ENCODE measurements at regions not wholly inside any gene's neighbourhood (a gene's known extent, or its start where the extent isn't known, plus 50 kb on each side); places are given as distances from the start of the nearest gene placed in this dataset.
"Not testable (repeated sequence)": the region's sequence is repeated elsewhere in the genome, so short reads cannot be mapped to it uniquely, and the experiment has no call there.

DNA sequence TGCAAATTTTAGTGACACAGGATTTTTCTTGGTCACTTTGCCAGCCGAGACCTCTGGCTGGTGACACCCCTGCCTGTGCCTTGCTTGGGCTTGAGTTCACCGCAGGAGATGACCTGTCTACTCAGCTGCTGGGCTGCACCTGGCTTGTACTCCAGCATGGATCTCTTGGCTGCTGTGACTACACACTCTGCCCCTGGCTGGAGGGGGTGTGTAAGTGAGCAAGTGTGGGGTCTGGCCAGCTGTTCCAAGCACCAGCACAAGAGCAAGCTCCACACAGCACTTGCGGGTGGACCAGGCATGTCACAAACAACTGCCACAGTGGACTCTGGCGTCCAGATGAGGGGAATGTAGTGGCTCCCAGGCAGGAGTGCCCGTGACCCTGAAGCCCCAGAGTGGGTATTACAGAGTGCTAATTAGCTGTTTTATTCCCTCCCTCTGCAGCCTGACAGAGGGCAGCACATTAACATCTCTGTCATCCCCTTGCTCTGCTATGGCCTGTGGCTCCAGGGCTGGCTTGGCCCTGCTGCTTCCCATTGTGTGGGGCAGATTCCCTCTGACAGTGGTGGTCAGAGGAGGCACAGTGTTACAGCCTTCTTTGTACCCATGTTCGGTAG lies 1387.2 kb downstream of the OLFM4 start:
- no peak for DNase-seq

DNA sequence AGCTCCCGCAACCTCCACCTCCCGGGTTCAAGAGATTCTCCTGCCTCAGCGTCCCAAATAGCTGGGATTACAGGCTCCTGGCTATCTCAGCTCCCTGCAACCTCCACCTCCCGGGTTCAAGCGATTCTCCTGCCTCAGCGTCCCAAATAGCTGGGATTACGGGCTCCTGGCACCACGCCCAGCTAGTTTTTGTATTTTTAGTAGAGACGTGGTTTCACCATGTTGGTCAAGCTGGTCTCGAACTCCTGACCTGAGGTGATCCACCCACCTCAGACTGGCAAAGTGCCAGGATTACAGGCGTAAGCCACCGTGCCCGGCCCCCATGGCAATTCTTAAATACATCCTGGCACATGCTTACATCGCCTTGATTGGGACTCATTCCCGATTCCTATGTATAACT lies 1394.3 kb downstream of the OLFM4 start:
- not testable (repeated sequence) for DNase-seq

DNA sequence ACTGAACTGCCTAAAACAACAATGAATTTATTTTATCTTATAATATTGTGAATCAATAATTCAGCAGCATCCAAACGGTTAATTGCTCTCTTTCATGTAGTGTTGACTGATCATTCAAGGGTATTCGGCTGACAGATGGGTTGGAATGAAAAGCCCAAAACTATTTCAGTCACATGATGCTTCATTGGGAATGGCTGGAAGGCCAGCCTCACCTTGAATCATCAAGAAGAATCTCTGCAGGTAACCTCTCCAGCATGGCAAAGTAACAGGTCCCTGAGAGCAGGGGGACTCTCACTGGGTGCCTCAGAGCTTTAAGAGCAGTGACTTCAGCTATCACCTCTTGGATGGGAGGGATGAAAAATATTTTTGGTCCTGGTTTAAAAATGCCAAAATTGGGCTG lies 1395.7 kb downstream of the OLFM4 start:
- no peak for DNase-seq

DNA sequence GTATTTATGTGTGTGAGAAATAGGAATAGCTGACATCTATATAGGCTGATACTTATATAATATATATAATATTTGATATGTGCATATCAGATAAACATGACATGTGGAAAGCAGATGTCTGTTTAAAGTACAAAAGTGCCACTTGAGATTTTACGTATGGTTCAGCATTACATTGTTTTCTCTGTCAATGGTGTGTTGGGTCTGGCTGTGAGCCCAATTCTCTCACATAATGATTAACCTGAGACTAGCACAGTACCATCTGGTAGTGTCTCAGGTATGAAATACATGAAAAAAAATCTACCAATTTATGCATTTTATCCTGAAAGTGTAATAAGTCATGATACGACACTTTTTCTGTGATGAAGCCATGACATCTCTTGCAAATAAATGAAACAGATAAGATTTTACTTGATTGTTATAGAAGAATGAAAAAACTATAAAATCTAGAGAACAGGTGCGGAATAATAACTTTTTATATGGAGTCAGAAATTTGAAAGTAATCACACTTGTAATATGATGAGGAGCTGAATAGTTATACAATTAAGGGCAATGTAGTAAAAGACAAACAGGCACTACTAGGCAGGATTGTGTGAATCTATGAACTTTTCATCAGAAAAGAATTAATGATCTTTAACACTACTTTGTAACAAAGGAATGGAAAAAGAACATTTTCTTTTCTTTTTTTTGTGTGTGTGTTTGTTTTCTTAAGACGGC lies 1405.0 kb downstream of the OLFM4 start:
- DNase-seq = no peak

DNA sequence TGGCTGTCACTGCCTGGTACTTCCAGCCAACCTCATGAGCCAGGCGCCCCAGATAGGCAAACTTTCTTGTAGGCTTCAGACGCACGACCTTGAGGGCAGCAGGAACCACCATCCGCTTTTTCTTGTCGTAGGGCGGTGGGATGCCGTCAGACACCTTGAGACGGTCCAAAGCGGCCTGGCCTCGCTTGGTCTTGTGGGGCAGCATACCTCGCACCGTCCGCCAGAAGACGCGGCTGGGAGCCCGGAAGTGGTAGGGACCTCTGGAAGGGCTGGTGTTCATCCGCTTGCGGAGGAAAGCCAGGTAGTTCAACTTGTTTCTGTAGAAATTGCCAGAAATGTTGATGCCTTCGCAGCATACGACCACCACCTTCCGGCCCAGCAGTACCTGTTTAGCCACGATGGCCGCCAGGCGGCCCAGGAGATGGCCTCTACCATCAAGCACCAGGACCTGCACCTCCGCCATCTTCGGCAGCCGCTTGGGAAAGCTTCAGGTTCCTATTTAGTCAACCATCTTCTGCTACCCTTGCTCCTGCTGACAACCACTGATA lies 1412.3 kb downstream of the OLFM4 start:
- not testable (repeated sequence) for DNase-seq

DNA sequence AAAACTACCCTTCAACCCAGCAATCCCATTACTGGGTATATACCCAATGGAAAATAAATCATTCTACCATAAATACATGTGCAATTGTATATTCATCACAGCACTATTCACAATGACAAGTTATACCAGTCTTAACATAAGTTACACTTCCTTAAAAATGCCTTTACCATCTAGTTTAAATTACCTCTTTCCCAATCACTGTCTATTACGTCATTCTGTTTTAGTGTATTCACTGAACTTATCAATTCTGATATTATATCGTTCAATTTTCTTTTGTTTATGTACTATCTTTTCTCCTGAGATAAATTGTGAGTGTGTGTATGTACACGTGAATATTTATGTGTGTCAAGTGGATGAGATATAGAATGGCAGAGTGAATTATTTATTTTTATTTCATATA lies 1416.8 kb downstream of the OLFM4 start:
- no peak for DNase-seq

DNA sequence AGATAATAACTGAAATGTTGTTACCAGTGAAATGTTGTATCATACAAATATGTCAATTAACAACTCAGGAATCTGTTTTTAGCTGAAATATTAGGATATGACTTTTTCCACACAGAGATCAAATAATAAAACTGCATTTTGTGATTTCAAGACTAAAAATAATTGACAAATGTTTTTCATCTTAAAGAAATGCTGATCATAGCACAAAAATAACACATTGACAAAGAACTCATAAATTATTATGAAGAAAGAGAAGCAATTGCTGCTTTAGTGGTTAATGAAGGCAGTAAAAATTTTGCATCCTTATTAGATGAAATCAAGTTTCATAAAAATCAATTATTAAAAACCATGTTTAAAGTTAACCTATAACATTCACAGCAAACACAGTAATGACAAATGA lies 1417.3 kb downstream of the OLFM4 start:
- DNase-seq = no peak

DNA sequence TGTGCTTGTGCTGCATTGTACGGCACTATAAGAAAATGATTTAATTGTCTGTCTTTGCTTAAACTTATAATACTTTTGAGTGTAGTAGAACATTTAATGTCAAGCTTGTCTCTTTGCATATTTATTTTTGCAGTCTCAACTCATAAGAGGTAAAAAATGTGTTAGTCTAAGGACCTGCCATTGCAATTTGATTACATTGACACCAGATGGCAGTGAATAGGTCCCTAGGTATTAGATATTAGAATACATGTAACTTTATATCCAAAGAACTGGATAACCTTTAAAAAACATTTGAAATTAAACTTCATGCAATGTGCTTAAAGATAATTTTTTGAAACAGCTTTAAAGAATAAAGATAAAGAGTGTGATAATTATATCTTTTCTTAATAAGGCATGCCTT lies 1421.3 kb downstream of the OLFM4 start:
- DNase-seq = no peak

DNA sequence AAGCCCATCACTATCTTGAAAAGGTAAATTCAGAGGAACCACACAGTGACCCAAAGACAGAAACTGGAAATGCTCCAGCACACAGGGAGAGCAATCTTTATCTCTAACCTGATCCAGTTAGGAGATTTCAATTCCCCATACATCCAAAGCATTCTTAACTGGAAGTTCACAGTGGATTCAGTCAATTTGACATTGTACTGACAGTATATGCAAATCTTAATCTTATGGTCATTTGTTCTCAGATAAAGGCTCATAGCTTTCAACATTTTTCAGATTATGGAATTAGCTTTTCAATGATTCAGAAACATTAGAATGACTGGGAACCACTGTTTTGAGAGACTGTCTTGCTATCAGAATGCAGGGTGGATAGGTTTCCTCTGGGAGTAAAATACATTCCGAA lies 1455.6 kb downstream of the OLFM4 start:
- DNase-seq = no peak

DNA sequence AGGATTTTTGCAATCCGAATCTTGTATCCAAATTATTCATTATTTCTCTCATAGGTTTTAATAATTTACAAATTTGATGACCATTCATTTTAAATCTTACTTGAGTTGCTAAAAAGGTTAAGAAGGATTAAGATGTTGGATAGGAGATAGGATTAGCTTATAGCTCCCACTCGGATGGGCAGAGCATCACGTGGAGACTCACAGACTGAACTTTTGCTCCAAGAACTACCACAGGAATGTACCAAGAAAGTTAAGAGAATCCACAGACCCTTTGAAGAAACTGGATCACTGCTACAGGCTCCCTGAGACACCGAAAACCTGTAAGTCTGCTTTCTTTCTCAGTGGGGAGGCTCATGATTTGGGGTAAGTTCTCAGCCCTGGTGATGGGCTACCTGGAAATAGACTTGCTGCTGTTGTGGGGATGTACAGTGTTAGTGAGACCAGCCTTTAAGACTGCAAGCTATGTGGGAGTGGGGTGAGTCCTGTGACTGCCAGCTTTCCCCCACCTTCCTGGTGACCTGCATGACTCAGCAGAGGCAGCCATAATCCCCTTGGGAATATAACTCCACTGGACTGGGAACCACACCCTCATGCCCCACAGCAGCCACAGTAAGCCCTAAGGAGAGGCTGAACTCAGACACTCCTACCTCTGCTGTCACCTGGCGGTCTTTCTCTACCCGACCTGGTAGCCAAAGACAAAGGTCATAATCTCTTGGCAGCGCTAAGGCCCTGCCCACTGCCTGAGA lies 1458.0 kb downstream of the OLFM4 start:
- no peak for DNase-seq

DNA sequence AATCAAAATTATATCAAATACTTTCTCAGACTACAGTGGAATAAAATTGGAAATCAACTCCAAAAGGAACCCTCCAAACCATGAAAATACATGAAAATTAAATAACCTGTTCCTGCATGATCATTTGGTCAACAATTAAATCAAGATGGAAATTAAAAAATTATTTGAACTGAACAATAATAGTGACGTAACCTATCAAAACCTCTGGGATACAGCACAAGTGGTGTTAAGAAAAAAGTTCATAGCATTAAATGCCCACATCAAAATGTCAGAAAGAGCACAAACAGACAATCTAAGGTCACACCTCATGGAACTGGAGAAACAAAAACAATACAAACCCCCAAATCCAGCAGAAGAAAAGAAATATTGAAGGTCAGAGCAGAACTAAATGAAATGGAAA lies 1460.7 kb downstream of the OLFM4 start:
- no peak for DNase-seq

DNA sequence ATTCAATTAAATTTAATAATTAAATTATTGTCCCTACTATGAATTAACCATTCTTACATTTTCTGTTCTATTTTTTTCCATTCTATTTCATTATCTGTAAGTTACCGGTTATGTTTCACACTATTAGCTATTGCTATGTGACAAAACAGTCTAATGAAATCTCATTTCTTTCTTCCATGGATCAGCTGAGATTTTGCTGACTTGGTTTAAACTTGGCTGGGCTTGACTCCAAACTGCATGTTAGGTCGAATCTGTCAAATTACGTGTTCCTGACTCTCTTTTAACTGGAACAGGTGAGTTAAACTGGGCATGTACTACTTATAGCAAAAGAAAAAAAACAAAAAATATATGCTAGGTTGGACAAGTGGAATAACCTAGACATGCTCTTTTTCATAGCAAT lies 1464.4 kb downstream of the OLFM4 start:
- no peak for DNase-seq

DNA sequence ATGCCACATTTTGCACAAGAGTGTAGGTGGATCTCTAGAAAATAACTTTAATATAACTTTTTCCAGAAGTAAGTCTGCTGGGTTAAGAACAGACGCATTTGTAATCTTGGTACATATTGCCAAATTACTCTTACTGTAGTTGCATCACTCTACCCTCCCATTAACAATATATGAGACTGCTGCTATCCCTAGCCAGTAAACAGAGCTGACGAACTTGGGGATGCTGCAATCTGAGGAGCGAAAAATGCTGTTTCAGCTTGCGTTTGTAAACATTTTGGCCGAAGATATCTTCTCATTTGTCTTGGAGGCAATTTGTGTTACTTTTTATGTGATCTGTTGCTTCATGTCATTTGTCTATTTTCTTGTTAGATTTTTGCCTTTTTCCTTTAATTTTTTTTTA lies 1482.8 kb downstream of the OLFM4 start:
- no peak for DNase-seq

DNA sequence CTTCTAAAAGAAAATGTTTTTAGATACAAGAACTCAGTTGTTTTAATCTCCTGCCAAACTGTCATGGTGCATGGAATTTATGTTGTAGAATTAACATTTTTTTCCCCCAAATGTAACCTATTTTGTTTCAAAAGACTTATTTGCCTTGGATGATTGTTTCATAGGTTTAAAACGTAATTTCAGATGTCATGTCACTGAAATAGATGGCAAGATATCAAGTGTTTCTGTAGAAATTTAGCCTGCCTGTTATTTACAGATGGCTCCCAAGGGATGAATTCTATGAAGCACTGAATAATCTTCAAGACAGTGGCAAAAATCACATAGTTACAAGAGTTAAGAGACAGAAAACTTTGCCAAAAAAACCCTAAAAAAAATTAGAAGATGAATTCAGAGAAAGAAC lies 1484.6 kb downstream of the OLFM4 start:
- no peak for DNase-seq

DNA sequence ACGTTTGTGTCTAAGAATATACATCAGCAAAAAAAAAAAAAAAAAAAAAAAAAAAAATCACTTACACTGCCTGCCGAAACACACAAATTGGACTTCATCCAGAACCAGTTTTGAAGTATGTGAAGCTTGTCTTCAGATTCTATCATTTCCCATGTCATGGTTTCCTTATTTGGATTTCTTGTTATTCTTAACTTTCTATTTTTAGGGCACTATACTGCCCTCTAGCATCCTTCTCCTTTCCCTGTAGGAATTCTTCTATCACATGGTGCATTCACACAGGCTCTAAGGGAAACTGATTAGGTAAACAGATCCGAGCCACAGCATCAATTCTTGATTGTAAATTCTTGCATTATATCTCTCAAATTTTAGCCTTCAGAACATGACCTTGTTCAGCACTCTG lies 1507.5 kb downstream of the OLFM4 start:
- DNase-seq = no peak

DNA sequence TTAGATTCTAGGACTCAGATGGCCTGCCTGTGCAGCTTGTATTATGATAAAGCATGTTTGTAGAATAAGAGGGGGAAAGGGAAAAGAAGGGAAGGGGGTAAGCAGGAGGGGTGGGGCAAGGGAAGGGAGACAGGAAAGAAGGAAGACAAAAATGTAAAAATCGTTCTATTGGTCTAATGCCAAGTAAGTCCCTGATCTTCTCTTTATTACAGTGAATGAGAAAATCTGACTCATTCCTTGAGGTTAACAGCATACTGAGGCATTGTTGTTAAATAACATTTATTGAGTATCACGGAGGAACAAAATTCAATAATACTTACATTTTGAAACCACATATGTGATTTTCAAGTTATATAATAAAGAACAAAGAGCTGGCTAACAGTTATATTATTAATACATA lies 1534.7 kb downstream of the OLFM4 start:
- DNase-seq = no peak

DNA sequence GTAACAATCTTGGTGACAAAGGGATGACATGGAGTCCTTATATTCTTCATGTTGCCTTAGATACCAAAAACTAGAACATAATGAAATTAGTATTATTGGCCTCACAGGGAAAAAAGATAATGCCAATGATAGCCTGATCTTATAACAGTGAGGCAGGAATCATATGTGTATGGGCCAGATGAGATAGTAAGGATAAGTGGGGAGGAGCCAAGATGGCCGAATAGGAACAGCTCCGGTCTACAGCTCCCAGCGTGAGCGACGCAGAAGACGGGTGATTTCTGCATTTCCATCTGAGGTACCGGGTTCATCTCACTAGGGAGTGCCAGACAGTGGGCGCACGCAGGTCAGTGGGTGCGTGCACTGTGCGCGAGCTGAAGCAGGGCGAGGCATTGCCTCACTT lies 1543.4 kb downstream of the OLFM4 start:
- DNase-seq = not testable (repeated sequence)

DNA sequence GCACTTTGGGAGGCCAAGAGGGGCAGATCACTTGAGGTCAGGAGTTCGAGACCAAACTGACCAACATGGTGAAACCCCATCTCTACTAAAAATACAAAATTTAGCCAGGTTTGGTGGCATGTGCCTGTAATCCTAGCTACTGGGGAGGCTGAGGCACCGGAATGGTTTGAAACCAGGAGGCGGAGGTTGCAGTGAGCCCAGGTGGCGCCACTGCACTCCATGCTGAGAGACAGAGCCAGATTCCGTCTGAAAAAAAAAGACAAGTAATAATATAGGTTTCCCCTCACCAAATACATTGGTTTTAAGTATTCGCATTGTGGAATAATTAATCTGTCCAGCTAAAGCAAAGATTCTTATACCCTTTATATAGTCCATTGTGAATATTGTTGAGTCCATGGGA lies 1544.6 kb downstream of the OLFM4 start:
- DNase-seq = no peak

DNA sequence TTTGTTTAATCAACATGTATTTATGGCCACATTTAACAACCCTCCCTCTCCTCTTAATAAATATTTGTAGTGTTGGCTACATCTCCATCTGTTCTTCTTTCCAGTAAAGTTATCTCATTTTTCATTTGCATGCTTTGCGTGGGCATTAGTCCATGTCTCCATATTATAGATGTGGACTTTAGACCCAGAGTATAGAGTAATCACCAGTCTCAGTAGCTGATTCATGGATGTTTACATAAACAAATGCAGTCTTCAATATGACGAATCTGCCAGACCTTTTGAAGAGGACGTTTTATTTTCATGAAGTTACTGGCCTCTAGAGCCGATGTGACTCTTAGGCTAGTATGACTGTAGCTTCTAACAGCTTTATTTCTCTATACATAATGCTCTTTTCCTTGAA lies 1546.2 kb downstream of the OLFM4 start:
- DNase-seq = no peak

DNA sequence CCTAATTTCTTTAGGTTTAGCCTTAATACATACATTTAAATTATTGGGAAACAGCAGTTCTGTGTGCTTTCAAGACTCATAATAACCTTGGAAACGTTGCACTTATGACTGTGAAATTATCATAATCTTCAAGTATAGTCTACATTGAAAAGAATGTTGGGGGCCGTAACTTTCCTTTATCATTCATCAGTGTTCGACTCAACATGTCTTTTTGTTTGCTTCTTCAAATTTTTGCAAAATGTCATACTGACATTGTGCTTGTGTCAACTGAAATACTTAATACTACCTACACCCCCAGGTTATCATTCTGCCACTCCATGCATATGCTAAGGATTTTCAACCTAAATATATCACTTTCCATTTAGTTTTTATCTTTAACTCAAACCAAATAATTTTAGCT lies 1562.9 kb downstream of the OLFM4 start:
- DNase-seq = no peak

DNA sequence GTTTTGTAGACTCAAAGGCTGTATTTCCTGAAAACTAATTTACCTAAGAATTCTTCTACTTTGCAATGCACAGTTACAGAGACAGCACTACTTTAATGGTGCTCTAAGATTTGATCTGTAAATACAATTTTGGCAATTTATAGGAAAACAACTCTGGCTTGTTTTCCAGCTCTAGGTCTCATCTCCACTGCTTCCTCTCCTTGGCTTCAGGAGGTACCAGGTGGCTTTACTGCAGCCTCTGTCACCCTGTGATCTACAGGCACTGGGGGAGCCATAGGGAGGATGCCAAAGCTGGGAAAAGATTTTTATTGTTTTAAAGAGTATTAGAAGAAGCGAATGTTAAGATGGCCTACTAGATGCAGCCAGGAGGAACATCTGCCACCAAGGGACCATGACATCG lies 1563.6 kb downstream of the OLFM4 start:
- DNase-seq = no peak

DNA sequence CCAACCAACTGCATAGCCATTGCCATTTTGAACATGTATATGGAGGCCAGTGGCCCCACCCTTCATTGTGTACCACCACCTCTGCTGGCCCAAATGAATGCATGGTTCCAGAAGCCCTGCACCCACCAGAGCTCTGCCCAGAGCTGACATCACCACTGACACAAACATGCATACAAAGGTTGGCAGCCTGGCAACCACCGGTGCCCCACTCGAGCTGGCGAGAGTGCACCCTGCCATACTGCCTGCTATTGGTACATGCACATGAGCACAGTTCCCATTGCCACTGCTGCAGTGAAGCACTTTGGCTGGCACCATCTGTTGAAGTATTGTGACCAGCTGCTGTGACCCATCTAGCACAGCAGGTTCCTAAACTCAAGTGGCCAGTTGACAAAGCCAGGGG lies 1564.9 kb downstream of the OLFM4 start:
- no peak for DNase-seq

DNA sequence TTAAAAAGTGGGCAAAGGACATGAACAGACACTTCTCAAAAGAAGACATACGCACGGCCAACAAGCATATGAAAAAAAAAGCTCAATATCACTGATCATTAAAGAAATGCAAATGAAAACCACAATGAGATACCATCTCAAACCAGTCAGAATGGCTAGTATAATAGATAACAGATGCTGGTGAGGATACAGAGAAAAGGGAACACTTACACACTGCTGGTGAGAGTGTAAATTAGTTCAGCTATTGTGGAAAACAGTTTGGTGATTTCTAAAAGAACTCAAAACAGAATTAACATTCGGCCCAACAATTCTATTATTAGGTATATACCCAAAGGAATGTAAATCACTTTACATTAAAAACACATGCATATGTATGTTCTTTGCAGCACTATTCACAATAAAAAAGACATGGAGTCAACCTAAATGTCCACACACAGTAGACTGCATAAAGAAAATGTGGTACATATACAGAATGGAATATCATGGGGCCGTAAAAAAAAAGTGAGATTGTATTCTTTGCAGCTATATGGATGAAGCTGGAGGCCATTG lies 1569.0 kb downstream of the OLFM4 start:
- no peak for DNase-seq

DNA sequence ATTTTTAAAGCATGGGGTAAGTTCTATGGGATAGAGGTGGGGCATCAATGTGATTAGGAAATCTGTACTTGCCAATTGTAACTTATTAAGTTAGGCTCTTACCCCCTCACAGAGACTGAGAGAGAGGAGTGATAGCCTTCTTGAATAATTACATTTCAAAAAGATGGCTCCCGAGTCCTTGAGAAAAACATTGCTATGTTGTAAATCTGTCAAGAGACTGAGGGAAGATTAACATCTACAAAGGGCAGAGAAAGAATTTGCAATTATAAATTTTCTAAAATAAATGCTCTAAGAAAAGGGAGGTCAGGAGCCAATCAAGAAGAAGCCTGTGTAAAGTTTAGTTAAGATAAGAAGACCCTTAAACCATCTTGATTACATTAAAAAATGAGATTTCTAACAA lies 1570.8 kb downstream of the OLFM4 start:
- DNase-seq = no peak

Measured in DMS79 (cell line).